SJCRH30 (cell line): ENCODE measurements at regions not wholly inside any gene's neighbourhood (a gene's known extent, or its start where the extent isn't known, plus 50 kb on each side); places are given as distances from the start of the nearest gene placed in this dataset.

Source experiments
- DNase-seq, 2 experiments: peaks; one replicate each; pipeline ENCODE4 v3.0.0-alpha.2; 2015 to 2020
- H3K27ac ChIP-seq: fragments of 250-450 bp; sonication (Bioruptor Pico); 2 replicates; pipeline ENCODE4 v1.5.1; 2020; ENCODE audit warnings: mild to moderate bottlenecking, moderate library complexity
- H3K27me3 ChIP-seq: fragments of 250-450 bp; sonication (Bioruptor Pico); 2 replicates; pipeline ENCODE4 v1.5.1; 2020; ENCODE audit warnings: mild to moderate bottlenecking, moderate library complexity
- H3K36me3 ChIP-seq: fragments of 250-450 bp; sonication (Bioruptor Pico); 2 replicates; pipeline ENCODE4 v1.5.1; 2020; ENCODE audit warnings: mild to moderate bottlenecking, moderate library complexity
- H3K4me1 ChIP-seq: fragments of 250-450 bp; sonication (Bioruptor Pico); 2 replicates; pipeline ENCODE4 v1.5.1; 2020; ENCODE audit warnings: mild to moderate bottlenecking, moderate library complexity
- H3K4me3 ChIP-seq: fragments of 250-450 bp; sonication (Bioruptor Pico); 2 replicates; pipeline ENCODE4 v1.5.1; 2020; ENCODE audit warnings: mild to moderate bottlenecking, moderate library complexity
- H3K9me3 ChIP-seq: fragments of 250-450 bp; sonication (Bioruptor Pico); replicated peaks from 2 replicates; pipeline ENCODE4 v1.5.1; 2020; ENCODE audit warnings: mild to moderate bottlenecking, moderate library complexity

GRCh38 chrX:39008549-39008948 is 207.3 kb downstream of the MID1IP1 start:
- peaks cover 12% of the 10 kb centered on the region for H3K4me1 ChIP-seq
- H3K4me3 ChIP-seq, result no peak overlapping the region
- no peaks in the 10 kb centered on the region for H3K27me3 ChIP-seq
- no peaks in the 10 kb centered on the region for H3K9me3 ChIP-seq
- H3K36me3 ChIP-seq, result no peaks in the 10 kb centered on the region
- no peak for DNase-seq
- no peak overlapping the region for H3K27ac ChIP-seq

- Histone ChIP-seq H3K27me3 (no peaks in the 10 kb centered on the region), H3K9me3 (no peaks in the 10 kb centered on the region), H3K4me3 (no peak overlapping the region), H3K36me3 (no peaks in the 10 kb centered on the region), H3K4me1 (peaks cover 12% of the 10 kb centered on the region), H3K27ac (peak overlapping the region; percentile 16; the same call in 1 of the 2 replicates)
- DNase-seq, result peak; percentile 54 to 64
Measured at GRCh38 chrX:39011454-39012221, 210.4 kb downstream of the MID1IP1 start.

GRCh38 chrX:39012621-39013111 is 211.4 kb downstream of the MID1IP1 start:
- Histone ChIP-seq H3K4me3 (no peak overlapping the region), H3K4me1 (peaks cover 12% of the 10 kb centered on the region), H3K36me3 (no peaks in the 10 kb centered on the region), H3K27me3 (no peaks in the 10 kb centered on the region), H3K9me3 (no peaks in the 10 kb centered on the region), H3K27ac (peak overlapping the region; percentile 16; the same call in 1 of the 2 replicates)
- DNase-seq, result peak in 1 of 2 experiments; percentile 4

GRCh38 chrX:39016556-39016955 is 215.3 kb downstream of the MID1IP1 start:
- Histone ChIP-seq H3K36me3 (no peaks in the 10 kb centered on the region), H3K27ac (no peak overlapping the region), H3K4me1 (peaks cover 8% of the 10 kb centered on the region), H3K9me3 (no peaks in the 10 kb centered on the region), H3K27me3 (no peaks in the 10 kb centered on the region), H3K4me3 (no peak overlapping the region)
- no peak for DNase-seq

GRCh38 chrX:39017077-39017476 is 215.8 kb downstream of the MID1IP1 start:
- no peaks in the 10 kb centered on the region for H3K27me3 ChIP-seq
- H3K36me3 ChIP-seq, result no peaks in the 10 kb centered on the region
- peaks cover 5% of the 10 kb centered on the region for H3K4me1 ChIP-seq
- DNase-seq, result no peak
- no peak overlapping the region for H3K27ac ChIP-seq
- no peak overlapping the region for H3K4me3 ChIP-seq
- no peaks in the 10 kb centered on the region for H3K9me3 ChIP-seq

- DNase-seq, result no peak
- no peaks in the 10 kb centered on the region for H3K9me3 ChIP-seq
- no peaks in the 10 kb centered on the region for H3K27me3 ChIP-seq
- H3K27ac ChIP-seq, result no peak overlapping the region
- no peak overlapping the region for H3K4me3 ChIP-seq
- H3K4me1 ChIP-seq, result peaks cover 2% of the 10 kb centered on the region; the same call in 1 of the 2 replicates
- no peaks in the 10 kb centered on the region for H3K36me3 ChIP-seq
Measured at GRCh38 chrX:39017716-39018115, 216.5 kb downstream of the MID1IP1 start.

GRCh38 chrX:39018541-39018940 is 217.3 kb downstream of the MID1IP1 start:
- Histone ChIP-seq H3K27me3 (no peaks in the 10 kb centered on the region), H3K4me3 (no peak overlapping the region), H3K9me3 (no peaks in the 10 kb centered on the region), H3K36me3 (no peaks in the 10 kb centered on the region), H3K4me1 (no peaks in the 10 kb centered on the region), H3K27ac (no peak overlapping the region)
- DNase-seq, result no peak

- H3K27ac ChIP-seq, result no peak overlapping the region
- no peaks in the 10 kb centered on the region for H3K36me3 ChIP-seq
- H3K27me3 ChIP-seq, result no peaks in the 10 kb centered on the region
- H3K4me3 ChIP-seq, result no peak overlapping the region
- H3K4me1 ChIP-seq, result no peaks in the 10 kb centered on the region
- H3K9me3 ChIP-seq, result no peaks in the 10 kb centered on the region
- DNase-seq, result no peak
Measured at GRCh38 chrX:39019056-39019455, 217.8 kb downstream of the MID1IP1 start.

GRCh38 chrX:39020051-39020669 is 218.9 kb downstream of the MID1IP1 start:
- no peak for DNase-seq
- no peak overlapping the region for H3K27ac ChIP-seq
- no peaks in the 10 kb centered on the region for H3K9me3 ChIP-seq
- no peaks in the 10 kb centered on the region for H3K27me3 ChIP-seq
- H3K4me1 ChIP-seq, result no peaks in the 10 kb centered on the region
- no peaks in the 10 kb centered on the region for H3K36me3 ChIP-seq
- no peak overlapping the region for H3K4me3 ChIP-seq

GRCh38 chrX:39022106-39022505 is 220.8 kb downstream of the MID1IP1 start:
- no peaks in the 10 kb centered on the region for H3K9me3 ChIP-seq
- no peaks in the 10 kb centered on the region for H3K36me3 ChIP-seq
- no peaks in the 10 kb centered on the region for H3K27me3 ChIP-seq
- no peak for DNase-seq
- no peaks in the 10 kb centered on the region for H3K4me1 ChIP-seq
- H3K4me3 ChIP-seq, result no peak overlapping the region
- no peak overlapping the region for H3K27ac ChIP-seq

- no peak for DNase-seq
- H3K36me3 ChIP-seq, result no peaks in the 10 kb centered on the region
- no peak overlapping the region for H3K27ac ChIP-seq
- no peak overlapping the region for H3K4me3 ChIP-seq
- H3K4me1 ChIP-seq, result no peaks in the 10 kb centered on the region
- H3K9me3 ChIP-seq, result no peaks in the 10 kb centered on the region
- H3K27me3 ChIP-seq, result no peaks in the 10 kb centered on the region
Measured at GRCh38 chrX:39029221-39029620, 228.0 kb downstream of the MID1IP1 start.

- DNase-seq, result no peak
- Histone ChIP-seq H3K36me3 (no peaks in the 10 kb centered on the region), H3K4me3 (no peak overlapping the region), H3K27ac (no peak overlapping the region), H3K9me3 (no peaks in the 10 kb centered on the region), H3K4me1 (no peaks in the 10 kb centered on the region), H3K27me3 (no peaks in the 10 kb centered on the region)
Measured at GRCh38 chrX:39030636-39031035, 229.4 kb downstream of the MID1IP1 start.

GRCh38 chrX:39039890-39040289 is 238.6 kb downstream of the MID1IP1 start:
- H3K27ac ChIP-seq, result no peak overlapping the region
- H3K9me3 ChIP-seq, result no peaks in the 10 kb centered on the region
- DNase-seq, result no peak
- no peaks in the 10 kb centered on the region for H3K36me3 ChIP-seq
- no peak overlapping the region for H3K4me3 ChIP-seq
- no peaks in the 10 kb centered on the region for H3K4me1 ChIP-seq
- no peaks in the 10 kb centered on the region for H3K27me3 ChIP-seq

- no peak for DNase-seq
- Histone ChIP-seq H3K27me3 (no peaks in the 10 kb centered on the region), H3K36me3 (no peaks in the 10 kb centered on the region), H3K27ac (no peak overlapping the region), H3K9me3 (no peaks in the 10 kb centered on the region), H3K4me1 (no peaks in the 10 kb centered on the region), H3K4me3 (no peak overlapping the region)
Measured at GRCh38 chrX:39043838-39044550, 242.7 kb downstream of the MID1IP1 start.

- DNase-seq, result no peak
- Histone ChIP-seq H3K36me3 (no peaks in the 10 kb centered on the region), H3K27me3 (no peaks in the 10 kb centered on the region), H3K27ac (no peak overlapping the region), H3K4me3 (no peak overlapping the region), H3K4me1 (no peaks in the 10 kb centered on the region), H3K9me3 (no peaks in the 10 kb centered on the region)
Measured at GRCh38 chrX:39047174-39047573, 245.9 kb downstream of the MID1IP1 start.
